GM12865 (cell line): ENCODE measurements at regions not wholly inside any gene's neighbourhood (a gene's known extent, or its start where the extent isn't known, plus 50 kb on each side); places are given as distances from the start of the nearest gene placed in this dataset.
"Not testable (repeated sequence)": the region's sequence is repeated elsewhere in the genome, so short reads cannot be mapped to it uniquely, and the experiment has no call there.

Experiments
- DNase-seq: peaks from one replicate; pipeline ENCODE4 v3.0.0; 2010; ENCODE audit warnings: low read depth
- H3K4me3 ChIP-seq: 2 replicates; pipeline ENCODE4 v1.5.1; 2011; ENCODE audit warnings: mild to moderate bottlenecking, low read depth, low read length, control low read depth
- CTCF ChIP-seq: IDR thresholded peaks from 2 replicates; pipeline ENCODE4 v1.5.1; 2011; ENCODE audit warnings: low read length, control low read depth, low read depth, inconsistent platforms; ENCODE audit not compliant: insufficient read depth; ENCODE audit errors: missing control alignments

- no peak for TF ChIP-seq CTCF
- H3K4me3 ChIP-seq = no peak overlapping the region
- no peak for DNase-seq
Observed at GRCh38 chr6:6962699-6963098, 145.1 kb upstream of the RREB1 start.

- DNase-seq, H3K4me3 ChIP-seq: not testable (repeated sequence)
Observed at GRCh38 chr6:6963390-6963789, 144.4 kb upstream of the RREB1 start.

- DNase-seq = no peak
- no peak overlapping the region for H3K4me3 ChIP-seq
- no peak for TF ChIP-seq CTCF
Observed at GRCh38 chr6:6964675-6965074, 143.1 kb upstream of the RREB1 start.

- no peak overlapping the region for H3K4me3 ChIP-seq
- DNase-seq = no peak
- no peak for TF ChIP-seq CTCF
Observed at GRCh38 chr6:6966127-6966526, 141.6 kb upstream of the RREB1 start.

GRCh38 chr6:6966569-6966968, 141.2 kb upstream of the RREB1 start:
- no peak overlapping the region for H3K4me3 ChIP-seq
- DNase-seq = no peak
- TF ChIP-seq CTCF = no peak

GRCh38 chr6:6968357-6968730, 139.4 kb upstream of the RREB1 start:
- DNase-seq = no peak
- no peak overlapping the region for H3K4me3 ChIP-seq
- no peak for TF ChIP-seq CTCF

- no peak for DNase-seq
- TF ChIP-seq CTCF = no peak
- H3K4me3 ChIP-seq = no peak overlapping the region
Observed at GRCh38 chr6:6968731-6969552, 138.8 kb upstream of the RREB1 start.
